ENCODE measurements at regions not wholly inside any gene's neighbourhood (a gene's known extent, or its start where the extent isn't known, plus 50 kb on each side); places are given as distances from the start of the nearest gene placed in this dataset.

- no peak for DNase-seq (ENCODE audit: low read depth in 2 of 2, low spot score in 1 of 2)
Measured at GRCh38 chr3:94179059-94179458, 116.2 kb downstream of the NSUN3 start.

DNA sequence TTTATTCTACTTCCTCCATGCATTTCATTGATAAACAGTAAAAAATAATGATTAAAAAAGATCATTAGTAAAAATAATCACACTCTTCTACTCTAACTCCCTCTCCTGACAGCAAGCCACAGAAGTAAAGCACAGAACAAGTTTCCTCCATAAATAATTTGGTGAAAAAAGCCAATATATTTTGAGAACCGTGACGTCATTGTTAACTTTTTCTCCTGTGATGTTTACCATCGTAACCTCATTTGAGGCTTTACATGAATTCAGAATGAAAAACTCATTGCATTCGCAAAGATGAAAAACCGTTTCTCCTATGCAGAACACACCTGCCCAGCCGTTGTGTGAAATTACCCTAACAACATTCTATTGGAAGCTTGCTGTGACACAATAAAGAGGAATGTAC lies 120.7 kb downstream of the NSUN3 start:
- DNase-seq (ENCODE audit: low read depth in 2 of 2, low spot score in 1 of 2), result no peak

GRCh38 chr3:94184781-94185180 lies 121.9 kb downstream of the NSUN3 start:
- no peak for DNase-seq (ENCODE audit: low read depth in 2 of 2, low spot score in 1 of 2)

DNA sequence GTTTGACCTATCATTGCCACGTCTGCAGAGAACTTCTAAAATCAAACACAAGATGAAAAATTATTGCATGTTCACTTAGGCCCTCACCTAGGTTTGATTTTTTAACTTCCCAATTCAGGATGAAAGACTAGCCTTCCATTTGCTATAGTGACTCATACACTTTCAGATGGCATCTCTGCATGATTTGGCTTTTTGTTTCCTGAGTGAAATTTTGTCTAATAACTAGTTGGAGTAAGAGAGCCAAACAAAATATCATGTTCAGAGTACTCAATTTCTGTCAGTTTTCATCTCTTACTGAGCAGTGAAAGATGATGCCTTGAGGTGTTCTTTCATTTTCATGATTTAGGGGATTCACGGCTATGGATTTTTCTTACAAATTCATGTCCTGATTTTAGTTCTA lies 122.9 kb downstream of the NSUN3 start:
- no peak for DNase-seq (ENCODE audit: low read depth in 2 of 2, low spot score in 1 of 2)

GRCh38 chr3:94187697-94188096 lies 124.8 kb downstream of the NSUN3 start:
- no peak for DNase-seq (ENCODE audit: low read depth in 2 of 2, low spot score in 1 of 2)

DNA sequence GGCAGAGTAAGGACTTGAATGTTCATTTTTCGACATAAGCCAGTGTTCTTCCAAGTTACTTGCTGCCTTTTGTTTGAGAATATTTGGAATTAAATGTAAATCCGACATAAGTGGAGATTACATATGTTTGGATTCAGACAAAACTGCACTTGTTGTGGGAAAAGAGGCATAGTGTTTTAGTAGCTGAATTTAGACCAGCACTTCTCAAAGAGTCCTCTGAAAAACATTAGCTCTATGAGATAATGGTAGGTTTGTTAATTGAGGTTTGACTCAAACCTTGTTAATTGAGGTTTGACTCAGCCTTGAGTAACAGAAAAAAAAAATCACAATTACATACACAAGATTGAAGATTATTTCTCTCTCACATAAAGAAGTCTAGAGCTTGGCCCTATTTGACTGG lies 132.5 kb downstream of the NSUN3 start:
- no peak for DNase-seq (ENCODE audit: low read depth in 2 of 2, low spot score in 1 of 2)

- DNase-seq (ENCODE audit: low read depth in 2 of 2, low spot score in 1 of 2), result no peak
Measured at GRCh38 chr3:94206291-94206690, 143.4 kb downstream of the NSUN3 start.

DNA sequence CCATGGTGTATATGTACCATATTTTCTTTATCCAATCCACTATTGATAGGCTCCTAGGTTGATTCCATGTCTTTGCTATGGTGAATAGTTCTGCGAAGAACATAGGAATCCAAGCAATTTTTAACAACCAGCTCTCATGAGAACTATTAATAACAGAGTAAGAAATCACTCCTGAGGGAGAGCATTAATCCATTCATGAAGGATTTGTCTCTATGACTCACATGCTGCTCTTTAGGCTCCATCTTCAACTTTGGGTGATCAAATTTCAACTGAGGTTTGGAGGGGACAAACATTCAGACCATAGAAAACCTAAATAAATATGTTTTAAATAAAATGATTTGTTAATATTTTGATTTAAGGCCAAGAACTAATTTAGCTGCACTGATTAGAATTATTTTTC lies 147.4 kb downstream of the NSUN3 start:
- no peak for DNase-seq (ENCODE audit: low read depth in 2 of 2, low spot score in 1 of 2)

- DNase-seq (ENCODE audit: low read depth in 2 of 2, low spot score in 1 of 2), result no peak
Measured at GRCh38 chr3:94217406-94217805, 154.5 kb downstream of the NSUN3 start.

GRCh38 chr3:94220426-94220825 lies 157.6 kb downstream of the NSUN3 start:
- DNase-seq (ENCODE audit: low read depth in 2 of 2, low spot score in 1 of 2), result no peak

- DNase-seq (ENCODE audit: low read depth in 2 of 2, low spot score in 1 of 2), result no peak
Measured at GRCh38 chr3:94221829-94222228, 159.0 kb downstream of the NSUN3 start.

GRCh38 chr3:94225148-94225865 lies 162.4 kb downstream of the NSUN3 start:
- no peak for DNase-seq (ENCODE audit: low read depth in 2 of 2, low spot score in 1 of 2)

- DNase-seq (ENCODE audit: low read depth in 2 of 2, low spot score in 1 of 2), result no peak
Measured at GRCh38 chr3:94226078-94226477, 163.2 kb downstream of the NSUN3 start.

DNA sequence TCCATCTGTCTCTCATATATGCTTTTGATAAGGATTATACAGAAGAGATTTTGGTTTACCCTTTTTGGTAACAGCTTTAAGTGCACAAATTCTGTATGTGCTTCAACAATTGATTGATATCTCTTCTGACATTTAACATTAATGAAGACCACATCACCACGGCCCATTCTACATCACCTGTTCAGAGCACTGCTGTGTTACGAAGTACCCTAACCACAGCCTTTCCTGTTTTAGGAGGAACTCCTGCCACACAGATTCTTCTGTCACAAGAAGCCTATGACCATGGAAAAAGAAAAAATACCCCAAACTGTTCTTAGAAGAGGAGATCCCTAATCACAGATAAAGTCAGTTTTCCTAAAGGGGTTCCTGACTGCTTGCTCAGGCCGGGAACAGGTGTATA lies 170.1 kb downstream of the NSUN3 start:
- no peak for DNase-seq (ENCODE audit: low read depth in 2 of 2, low spot score in 1 of 2)

DNA sequence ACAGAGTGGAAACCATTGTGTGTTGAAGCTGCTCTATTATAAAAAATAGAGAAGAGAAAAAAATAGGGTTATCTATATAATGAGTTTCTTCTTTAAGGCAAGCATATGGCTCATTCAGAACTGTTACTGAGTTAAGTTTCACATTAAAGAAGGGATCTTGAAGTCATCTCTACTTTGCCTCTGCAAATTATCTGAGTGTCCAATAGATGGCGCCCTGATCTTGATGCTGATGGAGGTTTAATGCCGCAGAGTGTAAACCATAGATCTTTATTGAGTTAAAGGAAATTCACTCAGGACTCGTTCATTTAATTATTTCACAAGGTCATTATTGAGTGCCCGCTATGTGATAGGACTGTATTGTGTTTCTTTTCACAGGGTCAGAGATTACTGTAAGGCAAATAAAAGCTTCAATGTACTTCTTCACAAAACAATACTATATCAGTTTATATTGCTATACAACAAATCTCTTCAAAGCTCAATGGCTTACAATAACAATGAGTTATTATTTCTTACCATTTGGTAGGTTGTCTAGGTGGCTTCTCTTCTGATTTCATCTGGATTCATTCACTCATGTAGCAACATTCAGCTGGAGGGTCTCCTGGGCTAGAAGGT lies 171.4 kb downstream of the NSUN3 start:
- no peak for DNase-seq (ENCODE audit: low read depth in 2 of 2, low spot score in 1 of 2)

GRCh38 chr3:94241986-94242385 lies 179.1 kb downstream of the NSUN3 start:
- DNase-seq (ENCODE audit: low read depth in 2 of 2, low spot score in 1 of 2), result no peak

DNA sequence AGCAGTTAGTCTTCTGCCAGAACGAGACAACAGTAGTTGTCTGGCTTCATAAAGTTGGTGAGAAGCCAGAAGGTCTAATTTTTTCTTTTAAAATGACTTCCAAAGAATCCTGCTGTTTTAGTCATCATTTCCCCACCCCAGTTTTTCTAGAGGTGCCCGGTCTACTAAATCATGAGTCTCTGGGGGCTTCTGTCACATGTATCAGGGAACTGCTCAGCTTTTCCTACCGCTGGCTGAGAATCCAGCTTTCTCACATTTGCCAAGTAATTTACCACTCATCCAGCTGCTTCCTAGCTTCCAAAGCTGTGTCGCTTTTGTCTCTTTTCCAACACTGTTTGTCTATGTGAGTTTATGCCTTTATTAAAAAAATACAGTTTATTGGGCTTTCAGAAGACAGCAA lies 183.3 kb downstream of the NSUN3 start:
- no peak for DNase-seq (ENCODE audit: low read depth in 2 of 2, low spot score in 1 of 2)

GRCh38 chr3:94248042-94248441 lies 185.2 kb downstream of the NSUN3 start:
- no peak for DNase-seq (ENCODE audit: low read depth in 2 of 2, low spot score in 1 of 2)

DNA sequence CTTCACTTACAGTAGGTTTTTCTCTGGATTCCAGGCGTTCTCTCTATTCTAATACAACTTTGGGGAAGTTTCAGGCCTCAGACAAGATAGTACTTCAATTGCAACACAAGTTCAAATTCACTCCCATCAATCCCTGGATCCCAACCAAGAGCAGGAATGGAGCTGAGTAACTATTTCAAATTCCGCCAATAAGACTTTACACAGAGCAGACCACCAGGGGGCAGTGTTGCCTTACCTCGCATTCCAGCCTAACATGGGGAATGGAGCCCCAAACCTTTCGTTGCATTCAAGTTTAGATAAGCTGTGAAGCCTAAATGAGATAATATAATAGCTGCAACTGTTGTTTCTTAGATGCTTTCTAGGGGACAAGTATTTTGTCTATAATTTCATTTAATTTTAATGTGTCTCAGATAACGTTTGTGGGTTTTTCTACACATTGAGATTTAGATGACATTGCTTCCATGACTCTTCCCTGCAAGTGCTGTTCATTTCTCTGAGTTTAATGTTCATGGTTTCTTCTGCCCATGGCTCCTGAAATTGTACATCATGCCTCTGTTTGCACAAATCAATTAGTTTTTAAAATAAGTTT lies 186.7 kb downstream of the NSUN3 start:
- DNase-seq (ENCODE audit: low read depth in 2 of 2, low spot score in 1 of 2), result peak; percentile 14 to 24

DNA sequence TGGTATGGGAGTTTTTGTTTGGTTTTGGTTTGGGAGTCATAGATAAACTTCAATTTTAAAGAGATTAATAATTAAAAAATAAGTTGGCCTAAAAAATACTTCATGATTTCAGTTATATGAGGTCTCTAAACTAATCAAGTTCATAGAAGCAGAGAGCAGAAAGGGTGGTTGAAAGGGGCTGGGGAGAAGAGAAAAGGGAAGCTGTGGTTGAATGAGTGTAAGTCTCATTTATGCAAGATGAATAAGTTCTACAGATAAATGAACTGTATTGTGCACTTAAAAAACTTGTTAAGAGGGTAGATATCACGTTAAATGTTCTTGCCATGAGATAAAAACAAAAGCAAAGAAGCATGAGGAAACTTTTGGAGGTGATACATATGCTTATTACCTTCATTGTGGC lies 188.7 kb downstream of the NSUN3 start:
- no peak for DNase-seq (ENCODE audit: low read depth in 2 of 2, low spot score in 1 of 2)

GRCh38 chr3:94252316-94252715 lies 189.5 kb downstream of the NSUN3 start:
- no peak for DNase-seq (ENCODE audit: low read depth in 2 of 2, low spot score in 1 of 2)

DNA sequence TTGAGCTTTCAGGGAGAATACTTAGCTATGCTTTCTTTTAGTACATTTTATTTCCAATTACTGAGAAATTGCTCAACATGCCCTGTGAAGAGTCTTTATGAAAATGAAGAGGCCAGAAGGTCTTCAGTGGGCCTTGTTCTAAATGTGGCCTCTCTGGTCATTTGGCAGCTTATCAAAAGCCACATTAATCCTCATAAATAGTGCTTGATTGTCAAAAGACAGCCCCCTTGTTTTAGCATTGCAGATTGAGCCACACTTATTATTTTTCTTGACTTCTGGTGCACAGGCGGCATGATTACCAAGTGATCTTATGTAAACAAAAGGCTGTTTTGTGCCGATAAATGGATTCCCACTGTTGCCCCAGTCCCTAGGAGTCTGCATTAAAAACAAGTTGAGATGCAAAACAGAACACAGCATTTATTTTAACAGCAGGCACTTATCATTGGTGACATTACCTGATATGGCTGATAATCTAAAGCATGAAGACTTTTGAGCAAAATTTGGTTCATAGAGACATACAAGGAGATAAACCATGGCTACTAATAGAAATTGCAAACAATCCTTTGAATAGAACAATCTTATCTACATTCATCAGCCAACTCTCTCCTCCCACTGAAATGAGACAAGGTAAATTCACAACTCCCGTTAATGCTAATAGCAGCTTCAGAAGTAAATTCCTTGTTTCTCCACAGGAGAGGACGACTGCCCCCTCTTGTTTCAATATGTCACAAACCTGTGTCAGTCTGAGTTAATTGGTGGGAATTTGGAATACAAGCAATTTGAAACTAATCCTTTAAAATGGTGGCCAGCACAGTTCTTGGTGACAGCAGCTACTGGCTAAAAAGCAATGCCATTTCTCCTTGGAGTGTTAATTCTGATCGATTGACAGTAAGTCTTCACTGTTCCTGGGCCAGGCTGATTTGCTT lies 194.3 kb downstream of the NSUN3 start:
- no peak for DNase-seq (ENCODE audit: low read depth in 2 of 2, low spot score in 1 of 2)

Measured in stimulated activated CD8-positive, alpha-beta memory T cell treated with anti-CD3 and anti-CD28 coated beads, Interleukin-4, amount 100 ng/mL, for 1 hour (primary cell).